GM12872 (cell line): ENCODE measurements at regions not wholly inside any gene's neighbourhood (a gene's known extent, or its start where the extent isn't known, plus 50 kb on each side); places are given as distances from the start of the nearest gene placed in this dataset.

Experiments
- TF ChIP-seq, protein P1 (sequence below): IDR thresholded peaks from 3 replicates; pipeline ENCODE4 v1.5.1; 2011; ENCODE audit warnings: low read depth, mild to moderate bottlenecking, low read length, moderate library complexity; ENCODE audit not compliant: insufficient read depth

DNA sequence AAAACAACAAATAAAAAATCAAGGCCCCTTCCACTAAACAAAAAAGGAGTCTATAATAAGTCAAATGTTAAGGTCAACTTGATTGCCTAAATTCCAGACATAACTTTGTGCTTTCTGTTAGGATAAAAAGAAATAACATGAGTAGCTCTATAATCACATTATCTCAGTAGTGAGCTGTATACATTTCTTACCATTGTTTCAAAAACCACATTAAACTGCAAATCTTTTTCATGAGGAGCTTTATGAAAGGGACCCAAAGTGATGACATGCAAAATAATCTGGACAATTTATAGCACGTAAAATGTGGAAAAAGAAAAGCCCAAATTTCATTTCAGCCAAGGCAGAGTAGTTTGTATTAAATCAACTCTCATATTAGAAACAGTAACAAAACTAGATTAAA, 269.2 kb downstream of the KLF12 start:
- TF ChIP-seq, protein P1, sequence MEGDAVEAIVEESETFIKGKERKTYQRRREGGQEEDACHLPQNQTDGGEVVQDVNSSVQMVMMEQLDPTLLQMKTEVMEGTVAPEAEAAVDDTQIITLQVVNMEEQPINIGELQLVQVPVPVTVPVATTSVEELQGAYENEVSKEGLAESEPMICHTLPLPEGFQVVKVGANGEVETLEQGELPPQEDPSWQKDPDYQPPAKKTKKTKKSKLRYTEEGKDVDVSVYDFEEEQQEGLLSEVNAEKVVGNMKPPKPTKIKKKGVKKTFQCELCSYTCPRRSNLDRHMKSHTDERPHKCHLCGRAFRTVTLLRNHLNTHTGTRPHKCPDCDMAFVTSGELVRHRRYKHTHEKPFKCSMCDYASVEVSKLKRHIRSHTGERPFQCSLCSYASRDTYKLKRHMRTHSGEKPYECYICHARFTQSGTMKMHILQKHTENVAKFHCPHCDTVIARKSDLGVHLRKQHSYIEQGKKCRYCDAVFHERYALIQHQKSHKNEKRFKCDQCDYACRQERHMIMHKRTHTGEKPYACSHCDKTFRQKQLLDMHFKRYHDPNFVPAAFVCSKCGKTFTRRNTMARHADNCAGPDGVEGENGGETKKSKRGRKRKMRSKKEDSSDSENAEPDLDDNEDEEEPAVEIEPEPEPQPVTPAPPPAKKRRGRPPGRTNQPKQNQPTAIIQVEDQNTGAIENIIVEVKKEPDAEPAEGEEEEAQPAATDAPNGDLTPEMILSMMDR: no peak

DNA sequence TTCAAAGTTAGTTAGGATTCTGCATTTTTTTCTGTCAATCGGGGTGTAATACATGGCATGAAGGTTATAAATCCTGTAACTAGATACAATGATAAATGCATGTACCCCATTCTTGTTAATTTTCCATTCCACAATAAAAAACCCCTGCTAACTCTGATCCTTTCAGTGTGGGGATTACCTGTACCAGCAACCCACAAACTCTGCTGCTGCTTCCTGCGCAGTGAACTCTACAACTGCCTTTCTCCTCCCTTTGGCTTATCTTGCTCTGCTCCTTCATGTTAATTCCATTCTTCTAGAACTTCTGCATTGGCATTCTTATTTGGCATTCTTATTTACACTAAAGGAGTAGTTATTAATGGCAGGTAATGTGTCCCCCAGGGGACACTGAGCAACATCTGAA, 273.1 kb downstream of the KLF12 start:
- TF ChIP-seq, protein P1: no peak

DNA sequence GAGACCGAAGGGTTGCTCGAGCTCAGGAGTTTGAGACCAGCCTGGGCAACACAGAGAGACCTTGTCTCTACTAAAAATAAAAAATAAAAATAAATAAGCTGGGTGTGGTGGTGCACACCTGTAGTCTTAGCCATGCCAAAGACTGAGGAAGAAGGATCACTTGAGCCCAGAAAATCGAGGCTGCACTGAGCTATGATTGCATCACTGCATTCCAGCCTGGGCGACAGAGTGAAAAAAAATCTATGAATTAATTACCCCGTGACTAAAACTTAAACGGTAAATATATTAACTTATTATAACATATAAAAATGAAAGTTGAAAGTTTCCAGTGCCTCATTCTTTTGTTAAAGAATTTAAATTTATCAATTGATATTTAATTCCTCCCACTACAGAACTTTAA, 273.7 kb downstream of the KLF12 start:
- TF ChIP-seq, protein P1: no peak

DNA sequence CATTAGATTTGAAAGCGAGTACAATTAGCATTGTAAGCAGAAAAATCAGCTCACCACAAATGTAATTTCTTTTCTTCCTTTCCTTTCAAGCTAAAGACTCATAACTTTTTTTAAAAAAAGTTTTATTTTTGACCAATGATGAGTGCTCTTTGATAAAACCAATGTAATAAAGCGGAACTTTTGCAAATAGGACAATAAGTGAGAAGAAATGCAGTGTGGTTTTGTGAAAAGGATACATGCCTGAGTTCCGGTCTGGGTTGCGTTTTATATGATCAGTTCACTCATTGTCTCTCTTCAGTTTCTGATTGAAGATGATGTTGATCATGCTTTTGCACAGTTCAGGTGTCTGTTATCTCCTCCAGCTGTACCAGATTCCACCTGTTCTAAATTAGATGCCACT, 274.4 kb downstream of the KLF12 start:
- TF ChIP-seq, protein P1: no peak

DNA sequence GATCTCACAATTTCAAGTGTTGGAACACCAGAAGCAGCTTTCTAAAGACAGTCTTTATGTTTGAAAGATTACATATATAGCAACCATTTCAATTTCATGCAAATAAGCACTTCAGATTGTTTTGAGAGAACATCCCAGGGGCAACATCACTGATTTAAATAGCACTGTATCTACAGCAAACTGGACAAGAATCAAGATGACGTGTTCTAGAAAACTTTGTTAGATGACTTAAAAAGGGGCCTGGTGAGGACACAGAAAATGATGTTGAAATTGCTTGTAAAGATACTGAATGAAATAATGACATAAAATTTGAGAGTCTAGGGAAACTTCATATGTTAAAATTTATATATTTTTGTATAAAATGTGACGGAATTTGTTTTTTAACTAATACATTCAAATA, 277.1 kb downstream of the KLF12 start:
- TF ChIP-seq, protein P1: no peak

DNA sequence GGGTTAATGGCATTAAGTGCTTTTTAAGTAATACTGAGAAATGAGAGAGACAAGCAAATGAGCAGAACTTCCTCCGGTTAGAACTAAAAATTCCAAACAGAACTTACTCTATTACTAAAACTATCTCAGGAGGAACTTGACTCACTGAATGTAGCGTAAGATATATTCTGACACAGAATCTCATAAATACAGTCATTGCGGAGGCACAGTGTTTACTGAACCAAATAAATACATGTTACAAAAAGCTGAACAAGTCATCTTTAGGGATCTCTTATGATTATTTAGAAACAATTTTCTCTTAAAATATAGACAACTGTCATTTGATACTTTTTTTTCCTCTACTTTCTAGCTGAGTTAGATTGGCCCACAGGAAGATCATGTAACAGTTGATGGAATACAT, 283.1 kb downstream of the KLF12 start:
- TF ChIP-seq, protein P1: no peak

DNA sequence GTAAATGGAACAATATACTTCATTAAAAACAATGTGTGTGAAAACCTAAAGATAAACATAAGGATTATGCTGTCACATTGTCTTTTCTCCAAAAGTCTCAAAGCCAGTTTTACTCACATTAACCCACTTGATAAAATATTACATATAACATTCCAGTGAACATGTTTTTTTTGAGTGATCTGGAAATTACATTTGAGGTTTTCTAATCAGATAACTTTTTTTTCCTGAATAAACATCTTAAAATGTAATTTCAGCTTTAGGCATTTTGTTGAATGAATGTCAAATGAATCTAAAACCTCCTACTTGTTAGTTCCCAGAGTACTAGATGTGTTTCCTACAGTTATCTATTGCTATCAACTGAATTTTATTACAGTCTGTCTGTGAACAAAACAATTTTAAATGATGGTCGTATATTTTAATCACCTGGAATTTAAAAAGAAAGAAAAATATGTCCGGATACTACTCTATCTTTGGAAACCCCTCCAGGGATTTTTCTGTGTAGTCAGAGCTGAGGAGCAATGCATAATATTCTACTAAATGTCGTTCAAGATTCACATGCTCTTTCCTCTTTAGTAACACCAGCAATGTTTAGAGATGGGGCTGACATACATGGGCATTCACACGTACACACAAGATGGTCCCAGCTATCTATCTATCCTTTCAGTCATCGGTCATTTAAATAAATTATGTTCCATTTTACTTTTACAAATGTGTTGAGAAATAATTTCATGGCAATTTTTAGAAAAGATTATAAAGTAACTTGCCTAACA, 283.9 kb downstream of the KLF12 start:
- TF ChIP-seq, protein P1: no peak
